ENCODE measurements at regions not wholly inside any gene's neighbourhood (a gene's known extent, or its start where the extent isn't known, plus 50 kb on each side); places are given as distances from the start of the nearest gene placed in this dataset.

DNA sequence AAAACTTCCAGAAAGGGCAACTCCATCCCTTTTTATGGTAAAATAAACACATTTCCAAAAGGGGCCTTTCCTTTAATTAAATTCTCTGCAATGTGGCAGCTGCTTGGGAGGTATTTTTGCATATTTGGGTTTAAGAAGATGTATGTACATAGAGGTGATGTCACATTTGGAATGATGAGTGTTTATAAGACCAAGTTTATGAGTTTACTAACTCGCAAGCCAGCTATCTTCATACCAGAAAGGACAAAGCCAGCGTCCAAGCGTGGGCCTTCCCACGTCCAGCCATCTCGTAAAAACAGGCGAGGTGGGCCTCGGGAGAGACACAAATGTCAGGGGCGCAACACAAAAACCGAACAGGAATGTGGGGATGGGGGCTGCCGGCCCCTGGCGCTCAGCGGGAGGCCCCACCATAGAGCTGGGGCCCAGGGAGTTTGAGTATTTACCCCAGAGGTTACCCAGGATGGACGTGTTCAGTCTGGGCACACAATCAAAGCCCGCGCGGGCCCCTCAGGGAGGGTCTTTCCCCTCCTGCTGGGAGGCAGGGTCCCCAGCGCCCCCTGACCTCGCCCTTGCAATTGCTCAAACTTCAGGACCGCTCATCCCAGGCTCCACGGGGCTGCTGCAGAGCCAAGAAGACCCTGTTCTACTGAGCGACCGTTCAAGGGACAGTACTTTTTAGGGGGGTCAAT, 137.3 kb downstream of the TWIST2 start:
- no peak for DNase-seq

DNA sequence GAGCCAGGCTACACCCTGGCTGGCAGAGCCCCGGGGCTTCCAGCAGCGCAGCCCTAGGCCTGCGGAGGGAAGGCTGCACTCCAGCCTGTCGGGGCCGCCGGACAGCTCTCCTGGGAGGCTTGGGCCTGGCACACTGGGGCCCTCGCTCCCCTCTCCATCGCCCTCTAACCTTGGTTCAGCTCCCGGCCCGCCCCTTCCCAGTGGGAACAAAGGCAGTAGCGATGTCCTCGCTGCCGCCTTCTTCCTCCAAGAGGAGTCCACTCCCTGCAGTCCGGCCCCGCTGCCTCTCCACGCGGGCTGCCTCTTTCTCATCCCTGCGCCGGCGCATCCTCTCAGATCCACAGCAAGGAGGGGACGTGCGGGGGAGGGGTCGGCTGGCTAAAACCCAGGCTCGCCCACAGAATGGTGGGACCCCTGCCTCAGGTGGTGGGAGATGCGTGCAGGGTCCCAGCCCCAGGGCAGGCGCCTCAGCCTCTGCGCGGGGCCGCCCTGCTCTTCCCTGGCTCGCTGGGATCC, 138.1 kb downstream of the TWIST2 start:
- no peak for DNase-seq

DNA sequence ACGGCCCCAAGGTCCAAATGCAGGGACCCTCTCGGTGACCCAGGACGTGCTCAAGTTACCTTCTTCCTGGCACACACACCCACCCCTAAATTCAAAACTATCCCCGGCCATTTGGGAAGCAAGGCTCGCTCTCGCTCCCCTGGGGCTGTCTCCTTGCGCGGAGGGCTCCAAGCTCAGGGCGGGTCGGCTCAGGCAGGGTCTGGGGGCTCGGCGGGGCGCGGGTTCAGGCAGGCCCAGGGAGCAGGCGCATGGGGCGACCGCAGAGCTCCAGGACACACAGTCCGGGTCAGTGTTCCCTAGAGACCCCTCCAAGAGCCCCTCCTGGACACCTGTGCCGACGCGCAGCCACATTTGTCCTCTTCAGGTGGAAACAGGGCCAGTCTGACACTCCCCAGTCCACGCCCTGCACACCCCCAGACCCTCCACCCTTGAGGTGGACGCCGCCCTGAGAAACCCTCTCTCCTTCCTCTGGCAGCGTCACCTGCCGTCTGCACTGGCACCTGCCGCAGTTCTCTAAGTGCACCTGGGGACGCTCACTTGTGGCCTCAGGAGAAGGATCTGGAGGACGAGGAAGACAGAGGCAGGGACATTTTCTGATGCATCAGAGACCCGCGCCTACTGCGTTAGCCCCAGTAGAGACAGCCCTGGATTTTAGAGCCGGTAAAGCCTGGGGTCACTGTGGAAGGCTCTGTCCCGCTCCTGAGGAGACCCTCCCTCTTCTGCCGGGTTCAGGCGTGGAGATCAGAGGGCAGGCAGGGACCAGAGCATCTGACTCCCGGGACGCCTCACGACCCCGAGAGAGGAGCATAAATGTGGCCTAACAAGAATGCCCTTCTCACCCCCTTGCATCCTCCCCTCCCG, 138.8 kb downstream of the TWIST2 start:
- DNase-seq, result no peak

DNA sequence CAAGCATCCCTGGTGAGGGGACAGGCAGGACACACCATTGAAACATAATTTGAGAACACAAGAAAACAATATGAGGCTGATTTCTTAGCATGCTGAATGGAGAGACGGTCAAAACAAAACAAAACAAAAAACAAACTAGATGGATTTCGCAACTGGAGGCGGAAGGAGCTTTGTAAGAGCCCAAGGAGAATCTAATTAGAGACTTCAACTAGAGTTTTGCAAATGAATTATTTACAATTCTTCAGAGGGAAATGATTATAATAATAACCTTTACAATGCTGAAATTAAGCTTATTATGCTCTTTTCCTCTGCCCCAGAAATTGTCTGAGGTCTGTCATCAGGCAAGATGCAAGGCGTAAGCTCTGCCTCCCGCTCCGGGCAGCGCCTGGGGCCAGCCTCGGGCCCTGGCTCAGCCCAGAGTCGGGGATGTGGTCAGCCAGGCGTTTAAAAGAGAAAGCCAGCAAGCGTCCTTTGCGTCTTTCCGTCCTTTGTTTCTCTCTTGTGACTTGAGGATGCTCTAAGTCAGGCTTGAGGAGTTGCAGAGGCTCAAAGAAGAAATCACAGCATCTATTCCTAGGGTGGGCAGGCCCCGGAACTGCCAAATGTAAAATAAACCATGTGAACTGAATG, 139.6 kb downstream of the TWIST2 start:
- DNase-seq, result no peak

- no peak for DNase-seq
Measured at GRCh38 chr2:238988105-238988504, 140.2 kb downstream of the TWIST2 start.

GRCh38 chr2:238988752-238989151, 140.9 kb downstream of the TWIST2 start:
- no peak for DNase-seq

GRCh38 chr2:238989484-238989883, 141.6 kb downstream of the TWIST2 start:
- DNase-seq, result no peak

DNA sequence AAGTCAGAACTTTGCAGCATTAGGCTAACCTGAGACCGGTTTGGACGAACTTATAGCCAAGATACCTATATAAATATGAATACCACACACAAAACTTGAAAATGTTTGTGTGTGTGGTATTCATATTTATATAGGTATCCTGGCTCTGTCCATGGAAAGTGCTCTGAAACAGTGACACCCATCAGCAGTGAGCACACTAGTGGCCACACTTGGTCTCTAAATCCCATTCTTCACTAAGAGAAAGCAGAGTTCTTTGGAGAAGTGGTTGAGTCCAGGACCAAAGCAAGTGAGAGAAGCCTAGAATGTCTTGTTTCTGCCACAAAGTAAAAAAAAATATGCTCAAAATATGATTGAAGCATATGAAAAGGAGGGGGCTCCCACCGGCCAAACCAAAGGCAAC, 146.5 kb downstream of the TWIST2 start:
- DNase-seq, result no peak

DNA sequence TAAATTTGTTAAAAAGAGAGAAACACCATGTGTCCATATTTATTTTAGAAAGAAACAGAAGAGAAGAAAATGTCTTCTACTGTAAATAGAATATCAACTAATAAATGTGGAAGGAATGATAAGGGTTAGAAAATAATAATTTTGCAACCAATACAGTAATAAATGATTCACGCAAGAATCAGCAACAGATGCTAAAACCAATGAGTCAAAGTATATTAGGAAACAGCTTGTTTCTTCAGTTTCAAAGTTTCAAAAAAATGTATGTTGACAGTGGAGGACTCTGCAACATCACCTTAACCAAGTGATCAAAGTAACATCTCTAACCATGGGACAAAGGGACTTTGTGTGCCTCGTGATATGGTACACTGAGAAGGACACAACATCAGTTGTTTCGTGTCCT, 147.0 kb downstream of the TWIST2 start:
- DNase-seq, result no peak

- no peak for DNase-seq
Measured at GRCh38 chr2:238995634-238996033, 147.7 kb downstream of the TWIST2 start.

DNA sequence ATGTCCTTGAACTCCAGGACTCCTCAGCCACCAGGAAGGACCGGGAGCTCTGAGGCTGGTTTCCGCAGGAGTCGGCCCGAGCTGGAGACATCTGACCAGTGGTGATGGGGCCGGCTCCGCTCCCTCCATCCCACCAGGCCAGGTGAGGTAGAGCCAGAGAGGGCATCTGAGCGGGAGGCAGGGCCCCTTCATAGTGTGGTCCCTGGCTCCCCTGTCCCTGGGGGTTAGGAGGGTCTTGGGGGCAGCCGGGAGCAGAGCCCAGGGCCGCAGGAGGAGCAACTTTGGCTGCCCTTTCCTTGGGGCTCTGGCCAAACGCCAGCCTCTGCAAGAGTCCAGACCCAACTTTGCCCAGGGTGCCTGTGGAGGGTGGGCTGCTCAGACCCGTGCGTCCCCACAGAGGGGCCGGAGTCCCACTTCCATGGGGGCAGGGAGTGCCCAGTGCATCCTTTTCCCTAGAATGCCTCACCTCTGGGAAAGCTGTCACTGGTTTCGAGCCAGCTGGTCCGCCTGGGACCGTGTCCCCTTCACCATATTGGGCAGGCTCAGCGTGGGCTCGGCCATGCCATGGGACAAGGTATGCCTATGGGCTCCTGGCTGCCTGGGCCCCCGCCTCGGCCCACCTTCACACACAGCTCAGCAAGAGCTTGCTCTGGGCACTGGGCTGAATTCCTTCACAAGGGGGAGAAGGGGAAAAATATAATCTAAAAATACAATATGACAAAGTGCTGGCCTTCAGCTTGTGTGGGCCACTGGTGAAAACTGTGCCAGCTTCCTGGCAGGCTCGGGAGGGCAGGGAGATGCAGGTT, 148.6 kb downstream of the TWIST2 start:
- no peak for DNase-seq

- DNase-seq, result no peak
Measured at GRCh38 chr2:238997137-238997390, 149.2 kb downstream of the TWIST2 start.

DNA sequence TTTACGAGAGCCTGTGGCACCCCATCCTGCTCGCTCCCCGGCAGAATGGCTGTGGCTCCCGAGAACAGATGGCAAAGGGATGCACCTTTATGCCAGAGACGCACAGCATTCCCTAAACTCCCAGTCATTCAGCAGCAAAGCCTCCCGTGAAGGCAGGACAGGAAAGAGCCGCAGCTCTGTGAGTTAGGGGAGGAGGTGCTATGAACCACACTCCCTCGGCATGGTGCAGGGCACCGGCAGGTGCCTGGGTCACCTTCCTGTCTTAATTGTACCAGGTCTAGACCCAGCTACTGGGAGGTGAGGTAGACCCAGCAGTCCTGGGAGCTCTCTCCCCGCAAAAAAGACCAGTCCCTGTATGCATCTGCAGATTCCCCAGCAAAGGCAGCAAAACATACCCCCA, 149.8 kb downstream of the TWIST2 start:
- DNase-seq, result no peak
